Activated CD4-positive, alpha-beta T cell treated with anti-CD3 and anti-CD28 coated beads for 36 hours (primary cell): ENCODE measurements at regions not wholly inside any gene's neighbourhood (a gene's known extent, or its start where the extent isn't known, plus 50 kb on each side); places are given as distances from the start of the nearest gene placed in this dataset.
A peak's percentile ranks its signal among the peaks of the same experiment; 100 is the strongest.

Experiments
- ATAC-seq: fragments of 200-7000 bp; cut with Tn5 transposase; one replicate; pipeline ENCODE4 v1.10.0; 2021; ENCODE audit warnings: mild to moderate bottlenecking, moderate library complexity
- CTCF ChIA-PET: fragments of 350-600 bp; sonication (Branson Sonifier 250); formaldehyde crosslinking; loops from one replicate; lab custom pipeline; 2021; ENCODE audit warnings: antibody characterized with exemption; lab: Charles Lee
- POLR2A ChIA-PET: fragments of 350-600 bp; sonication (Branson Sonifier 250); formaldehyde crosslinking; loops from one replicate; lab custom pipeline; 2021; ENCODE audit warnings: antibody characterized with exemption, inconsistent platforms; lab: Charles Lee
- DNase-seq: peaks from one replicate; pipeline ENCODE4 v3.0.0-alpha.2; 2020
- H3K27ac Mint-ChIP-seq: one replicate; pipeline ENCODE4 v1.8.0; 2021; ENCODE audit warnings: mixed read lengths
- H3K27me3 Mint-ChIP-seq: one replicate; pipeline ENCODE4 v1.8.0; 2021; ENCODE audit warnings: mixed read lengths
- H3K36me3 Mint-ChIP-seq: one replicate; pipeline ENCODE4 v1.8.0; 2021; ENCODE audit warnings: low read depth, mixed read lengths
- H3K4me1 Mint-ChIP-seq: one replicate; pipeline ENCODE4 v1.8.0; 2021; ENCODE audit warnings: mixed read lengths
- H3K4me3 Mint-ChIP-seq: one replicate; pipeline ENCODE4 v1.8.0; 2021; ENCODE audit warnings: mild to moderate bottlenecking, moderate library complexity, mixed read lengths
- H3K9me3 Mint-ChIP-seq: one replicate; pipeline ENCODE4 v1.8.0; 2021; ENCODE audit warnings: low read depth, mixed read lengths
- intact Hi-C, 2 experiments: fragments of 100-400 bp; cut with DNase I in 1 of 2; cut with micrococcal nuclease in 1 of 2; formaldehyde crosslinking; loops; one replicate each; pipeline versions ENCODE4 v1.14.2 to v1.15.1; 2022 to 2024; cut with DNase I, micrococcal nuclease

DNA sequence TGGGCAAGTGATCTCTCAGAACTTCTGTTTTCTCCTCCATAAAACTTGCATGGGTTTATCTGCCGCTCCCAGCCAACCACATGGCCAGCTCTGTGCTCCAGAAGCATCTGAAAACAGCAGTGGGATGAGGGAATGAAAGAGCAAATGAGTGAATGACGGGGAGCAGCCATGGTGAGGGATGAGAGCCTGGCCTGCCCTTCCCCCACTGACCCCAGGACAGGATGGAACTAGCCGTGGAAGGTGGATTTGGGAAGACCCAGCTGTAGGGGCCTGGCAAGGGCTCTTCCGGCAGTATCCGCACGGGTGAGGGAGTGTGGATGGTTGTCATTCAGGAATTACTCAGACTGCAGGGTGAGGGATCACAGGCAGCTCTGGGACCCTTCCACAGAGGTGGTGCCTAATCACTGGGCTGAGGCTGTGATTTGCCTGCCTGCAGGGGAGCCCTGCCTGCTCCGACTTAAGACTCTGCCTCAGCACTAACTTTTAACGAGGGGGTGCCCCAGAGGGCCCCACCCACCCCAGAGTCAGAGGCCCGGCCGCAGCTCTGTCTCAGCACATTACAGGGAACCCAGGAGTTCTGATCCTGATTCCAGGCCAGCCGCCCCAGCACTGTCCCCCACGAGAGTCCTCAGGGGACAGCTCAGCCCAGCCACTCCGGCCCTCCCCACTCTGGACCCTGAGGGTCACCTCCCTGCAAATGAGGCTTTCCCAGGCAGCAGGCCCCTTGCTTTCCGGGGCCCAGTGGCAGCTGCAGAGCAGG, 136.8 kb upstream of the C14orf180 start:
- ChIA-PET CTCF (no interaction called here), POLR2A (no interaction called here)
- no peak for DNase-seq
- Mint-ChIP-seq H3K27me3 (peaks cover 2% of the 10 kb centered on the region), H3K4me3 (no peak overlapping the region), H3K9me3 (no peaks in the 10 kb centered on the region), H3K36me3 (no peaks in the 10 kb centered on the region), H3K27ac (no peak overlapping the region), H3K4me1 (no peaks in the 10 kb centered on the region)
- intact Hi-C loops = no loop called here
- ATAC-seq = no peak

DNA sequence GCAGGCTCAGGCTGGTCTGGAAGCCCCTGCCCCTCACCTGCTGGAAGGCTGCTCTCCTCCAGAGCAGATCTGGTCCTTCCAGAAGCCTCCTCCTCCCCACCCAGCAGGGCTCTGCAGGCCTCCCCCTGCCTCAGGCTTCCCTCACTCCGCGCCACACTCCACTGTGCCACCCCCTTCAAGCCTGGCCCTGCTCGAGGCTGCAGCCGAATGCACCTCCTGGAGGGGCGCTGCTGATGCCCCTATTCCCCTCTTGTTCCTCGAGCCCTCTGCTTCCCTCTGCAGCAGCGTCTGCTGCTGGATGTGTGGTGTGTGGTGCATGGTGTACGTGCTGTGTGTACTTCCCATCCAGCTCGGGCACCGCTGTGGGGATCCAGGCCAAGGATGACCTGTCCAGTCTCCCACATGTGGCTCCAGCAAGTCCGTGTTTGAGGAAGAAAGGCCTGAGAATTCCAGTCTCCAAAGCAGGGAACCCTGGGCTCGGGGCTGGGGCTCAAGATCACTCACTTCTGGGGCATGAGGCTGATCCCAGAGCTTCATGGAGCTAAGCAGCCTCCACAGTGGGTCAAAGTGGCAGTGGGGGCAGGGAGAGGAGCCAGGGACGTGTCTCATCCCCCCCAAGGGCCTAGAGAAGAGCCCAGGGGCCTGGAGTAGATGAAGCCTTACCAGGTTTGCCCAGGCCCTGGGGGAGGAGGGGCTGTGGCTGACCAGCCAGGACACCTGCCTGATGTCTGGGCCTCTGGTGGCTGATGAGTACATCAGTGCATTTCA, 136.0 kb upstream of the C14orf180 start:
- peaks cover 10% of the 10 kb centered on the region for H3K27me3 Mint-ChIP-seq
- DNase-seq (peak; percentile 25), ATAC-seq (peak; percentile 33)
- no peaks in the 10 kb centered on the region for H3K4me1 Mint-ChIP-seq
- no peak overlapping the region for H3K4me3 Mint-ChIP-seq
- intact Hi-C loops = no loop called here
- no peak overlapping the region for H3K27ac Mint-ChIP-seq
- ChIA-PET POLR2A (no interaction called here), CTCF (no interaction called here)
- peaks cover 3% of the 10 kb centered on the region for H3K36me3 Mint-ChIP-seq
- peaks cover 4% of the 10 kb centered on the region for H3K9me3 Mint-ChIP-seq

DNA sequence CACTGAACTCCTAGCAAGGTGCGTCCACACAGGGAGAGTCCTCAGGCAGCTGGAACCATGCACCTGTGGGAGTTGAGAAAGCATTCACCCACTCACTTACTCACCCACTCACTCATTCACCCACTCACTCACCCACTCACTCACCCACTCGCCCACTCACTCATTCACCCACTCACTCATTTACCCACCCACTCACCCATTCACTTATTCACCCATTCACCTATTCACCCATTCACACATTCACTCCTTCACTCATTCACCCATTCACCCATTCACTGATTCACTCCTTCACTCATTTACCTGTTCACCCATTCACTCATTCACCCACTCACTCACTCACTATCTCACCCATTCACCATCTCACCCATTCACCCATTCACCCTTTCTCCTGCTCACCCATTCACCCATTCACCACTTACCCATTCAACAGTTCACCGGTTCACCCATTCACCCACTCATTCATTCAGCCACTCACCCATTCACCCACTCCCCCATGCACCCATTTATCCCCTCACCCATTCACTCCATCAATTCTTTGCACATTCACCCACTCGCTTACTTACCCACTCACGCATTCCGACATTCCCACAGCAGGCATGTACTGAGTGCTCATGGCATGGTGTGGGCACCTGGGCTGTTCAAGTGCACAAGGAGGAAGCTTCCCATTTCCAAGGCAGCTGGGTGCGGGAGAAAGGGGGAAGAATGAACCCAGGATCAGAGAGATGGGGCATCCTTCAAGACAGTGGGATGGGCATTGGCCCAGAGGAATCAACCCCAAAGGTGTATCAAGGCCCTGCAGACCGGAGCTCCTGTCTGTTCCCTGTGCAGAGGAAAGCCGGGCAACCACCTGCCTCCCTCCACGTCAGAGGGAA, 135.2 kb upstream of the C14orf180 start:
- Mint-ChIP-seq H3K27me3 (peaks cover 14% of the 10 kb centered on the region), H3K4me1 (no peaks in the 10 kb centered on the region), H3K27ac (no peak overlapping the region), H3K4me3 (no peak overlapping the region), H3K36me3 (peaks cover 7% of the 10 kb centered on the region), H3K9me3 (peaks cover 9% of the 10 kb centered on the region)
- intact Hi-C loops = no loop called here
- DNase-seq (no peak), ATAC-seq (no peak)
- CTCF ChIA-PET = interaction anchor here (0.6 kb wide), 1 partner anchor 79 kb away, joined by 3 read pairs; no protein-coding TSS in a partner anchor
- POLR2A ChIA-PET = no interaction called here

DNA sequence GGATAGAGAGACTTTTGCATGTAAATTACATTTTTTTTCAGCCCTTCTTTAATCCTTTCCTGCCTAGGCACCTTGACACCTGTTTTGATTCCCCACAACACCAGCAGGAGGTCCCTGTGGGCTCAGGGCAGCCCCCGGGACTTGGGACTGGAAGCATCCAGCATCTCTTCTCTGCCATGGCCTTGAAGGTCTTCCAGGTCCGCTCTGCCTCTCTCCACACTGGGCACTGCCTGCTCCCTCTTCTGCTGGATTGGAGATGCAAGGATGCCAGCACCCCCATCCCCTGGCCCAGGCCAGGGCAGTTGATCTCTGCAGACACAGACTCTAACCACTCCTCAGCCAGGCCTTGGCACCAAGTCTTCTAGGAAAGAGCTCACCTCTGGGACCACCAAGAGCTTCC, 134.5 kb upstream of the C14orf180 start:
- Mint-ChIP-seq H3K27me3 (peaks cover 14% of the 10 kb centered on the region), H3K36me3 (peaks cover 7% of the 10 kb centered on the region), H3K27ac (no peak overlapping the region), H3K4me1 (no peaks in the 10 kb centered on the region), H3K9me3 (peaks cover 9% of the 10 kb centered on the region), H3K4me3 (no peak overlapping the region)
- ChIA-PET CTCF (interaction anchor here (0.6 to 1.3 kb wide), 2 partner anchors 79 to 367 kb away, joined by 3 to 7 read pairs; no protein-coding TSS in a partner anchor), POLR2A (no interaction called here)
- no peak for ATAC-seq
- DNase-seq = no peak
- intact Hi-C loops = no loop called here

DNA sequence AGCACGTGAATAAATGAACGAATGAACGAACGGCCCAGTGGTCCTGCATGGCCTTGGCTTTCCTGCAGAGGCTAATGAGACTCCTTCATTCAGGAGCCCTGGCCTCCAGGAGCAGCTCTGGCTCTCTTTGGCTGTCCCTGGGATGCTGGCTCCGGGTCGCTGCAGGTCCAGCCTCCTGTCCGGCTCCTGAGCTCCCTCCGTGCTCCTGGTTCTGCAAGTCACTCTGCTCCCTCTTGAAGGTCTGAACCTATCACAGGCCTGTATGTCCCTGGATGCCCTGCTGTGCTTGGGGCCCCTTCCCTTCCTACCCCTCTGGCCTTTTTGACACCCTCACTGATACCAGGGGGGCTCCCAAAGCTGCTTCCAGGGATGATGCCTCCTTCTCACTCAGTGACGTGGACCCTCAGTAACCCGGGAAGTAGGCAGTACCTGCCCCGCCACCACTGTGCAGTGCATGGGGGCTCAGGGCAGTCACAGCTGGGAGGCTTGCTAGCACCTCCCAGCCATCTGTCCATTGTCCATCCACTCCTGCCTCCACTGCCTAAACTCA, 133.7 kb upstream of the C14orf180 start:
- intact Hi-C loops = no loop called here
- ChIA-PET CTCF (interaction anchor here (1.3 kb wide), 1 partner anchor 368 kb away, joined by 7 read pairs; no protein-coding TSS in a partner anchor), POLR2A (no interaction called here)
- Mint-ChIP-seq H3K4me1 (no peaks in the 10 kb centered on the region), H3K4me3 (no peak overlapping the region), H3K36me3 (peaks cover 7% of the 10 kb centered on the region), H3K9me3 (peaks cover 9% of the 10 kb centered on the region), H3K27ac (no peak overlapping the region), H3K27me3 (peaks cover 14% of the 10 kb centered on the region)
- DNase-seq (no peak), ATAC-seq (no peak)

DNA sequence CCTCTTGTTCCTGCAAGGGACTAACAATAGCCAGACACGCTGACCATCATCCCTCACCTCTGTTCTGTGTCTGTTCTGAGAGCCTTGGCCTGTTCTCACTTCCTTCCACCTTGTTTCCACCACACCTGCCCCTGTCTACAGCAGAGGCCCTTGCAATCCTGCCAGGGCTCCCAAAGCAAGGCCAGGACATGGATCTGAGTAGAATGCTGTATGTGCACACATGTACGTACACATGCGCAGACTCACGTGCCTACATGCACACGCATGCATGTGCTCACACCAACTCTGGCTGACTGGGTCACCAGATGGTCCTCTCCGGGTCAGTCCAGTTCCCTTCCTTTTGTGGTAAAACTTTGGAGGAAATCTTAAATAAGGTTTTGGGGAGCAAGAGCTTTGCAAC, 133.0 kb upstream of the C14orf180 start:
- H3K9me3 Mint-ChIP-seq = peaks cover 9% of the 10 kb centered on the region
- intact Hi-C loops = no loop called here

DNA sequence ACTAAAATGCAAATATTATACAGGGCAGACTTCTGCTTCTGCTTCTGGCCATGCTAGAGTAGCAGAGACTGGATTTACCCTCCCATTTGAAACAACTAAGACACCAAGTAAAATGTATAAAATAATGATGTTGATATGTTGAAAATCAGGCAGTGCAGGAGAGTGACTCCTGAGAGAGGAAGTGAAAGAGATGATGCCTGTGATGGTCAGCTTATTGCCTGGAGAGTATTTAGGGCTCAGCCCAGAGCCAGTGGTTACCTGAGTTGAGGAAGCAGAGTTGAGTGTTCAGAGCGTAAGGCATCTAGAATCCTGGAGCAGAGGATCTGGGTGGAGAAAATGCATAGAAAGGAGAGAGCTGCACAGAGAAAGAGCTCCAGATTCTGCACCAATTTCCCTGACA, 131.8 kb upstream of the C14orf180 start:
- ChIA-PET CTCF (no interaction called here), POLR2A (no interaction called here)
- no peak for ATAC-seq
- DNase-seq = no peak
- intact Hi-C loops = no loop called here
- no peak overlapping the region for H3K4me3 Mint-ChIP-seq
- peaks cover 7% of the 10 kb centered on the region for H3K36me3 Mint-ChIP-seq
- no peaks in the 10 kb centered on the region for H3K4me1 Mint-ChIP-seq
- H3K27me3 Mint-ChIP-seq = peaks cover 18% of the 10 kb centered on the region
- H3K27ac Mint-ChIP-seq = no peak overlapping the region
- peaks cover 9% of the 10 kb centered on the region for H3K9me3 Mint-ChIP-seq

More for the DNA sequence above, 133.0 kb upstream of the C14orf180 start:
- Mint-ChIP-seq H3K4me3 (no peak overlapping the region), H3K27me3 (peaks cover 14% of the 10 kb centered on the region), H3K4me1 (no peaks in the 10 kb centered on the region), H3K36me3 (peaks cover 7% of the 10 kb centered on the region), H3K27ac (no peak overlapping the region)
- CTCF ChIA-PET = no interaction called here
- no peak for DNase-seq
- no peak for ATAC-seq
- POLR2A ChIA-PET = no interaction called here

DNA sequence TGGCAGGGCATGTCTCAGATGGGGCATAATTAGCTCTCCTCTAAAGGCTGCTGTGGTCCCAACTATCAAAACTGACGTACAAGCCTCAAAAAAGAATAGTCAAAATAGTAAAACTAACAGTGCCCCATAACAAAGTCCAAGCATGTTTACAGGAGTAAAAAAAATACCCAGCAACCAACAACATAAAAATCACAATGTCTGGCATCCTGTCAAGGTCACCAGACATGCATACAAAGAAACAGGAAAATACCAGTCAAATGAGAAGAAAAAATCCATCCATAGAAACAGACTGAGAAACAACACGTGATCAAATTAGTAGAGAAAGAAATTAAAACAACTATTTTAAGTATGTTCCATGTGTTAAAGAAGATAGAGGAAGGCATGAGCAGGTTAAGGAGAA, 131.2 kb upstream of the C14orf180 start:
- Mint-ChIP-seq H3K27ac (no peak overlapping the region), H3K4me3 (no peak overlapping the region), H3K36me3 (peaks cover 7% of the 10 kb centered on the region), H3K27me3 (peaks cover 20% of the 10 kb centered on the region), H3K9me3 (peaks cover 9% of the 10 kb centered on the region), H3K4me1 (no peaks in the 10 kb centered on the region)
- no peak for DNase-seq
- no peak for ATAC-seq
- POLR2A ChIA-PET = no interaction called here
- intact Hi-C loops = no loop called here
- CTCF ChIA-PET = no interaction called here

DNA sequence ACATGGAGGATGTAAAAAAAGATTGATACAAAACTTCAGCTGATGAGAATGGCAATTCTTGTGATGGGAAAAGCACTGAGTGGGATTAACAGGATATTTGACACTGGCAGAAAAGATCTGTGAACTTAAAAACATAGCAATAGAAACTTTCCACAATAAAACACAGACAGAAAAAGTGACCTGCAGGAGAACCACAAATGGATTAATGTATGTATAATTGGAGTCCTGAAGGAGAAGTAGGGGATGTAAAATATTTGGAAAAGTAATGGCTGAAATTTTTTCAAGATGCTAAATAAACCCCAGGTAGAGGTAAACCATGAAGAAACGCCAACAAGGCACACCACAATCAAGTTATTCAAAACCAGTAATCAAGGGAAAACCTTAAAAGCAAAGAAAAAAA, 130.8 kb upstream of the C14orf180 start:
- POLR2A ChIA-PET = no interaction called here
- H3K27me3 Mint-ChIP-seq = peaks cover 20% of the 10 kb centered on the region
- peaks cover 7% of the 10 kb centered on the region for H3K36me3 Mint-ChIP-seq
- ATAC-seq (no peak), DNase-seq (no peak)
- H3K4me3 Mint-ChIP-seq = no peak overlapping the region
- intact Hi-C loops = no loop called here
- peaks cover 9% of the 10 kb centered on the region for H3K9me3 Mint-ChIP-seq
- CTCF ChIA-PET = no interaction called here
- no peak overlapping the region for H3K27ac Mint-ChIP-seq
- no peaks in the 10 kb centered on the region for H3K4me1 Mint-ChIP-seq

DNA sequence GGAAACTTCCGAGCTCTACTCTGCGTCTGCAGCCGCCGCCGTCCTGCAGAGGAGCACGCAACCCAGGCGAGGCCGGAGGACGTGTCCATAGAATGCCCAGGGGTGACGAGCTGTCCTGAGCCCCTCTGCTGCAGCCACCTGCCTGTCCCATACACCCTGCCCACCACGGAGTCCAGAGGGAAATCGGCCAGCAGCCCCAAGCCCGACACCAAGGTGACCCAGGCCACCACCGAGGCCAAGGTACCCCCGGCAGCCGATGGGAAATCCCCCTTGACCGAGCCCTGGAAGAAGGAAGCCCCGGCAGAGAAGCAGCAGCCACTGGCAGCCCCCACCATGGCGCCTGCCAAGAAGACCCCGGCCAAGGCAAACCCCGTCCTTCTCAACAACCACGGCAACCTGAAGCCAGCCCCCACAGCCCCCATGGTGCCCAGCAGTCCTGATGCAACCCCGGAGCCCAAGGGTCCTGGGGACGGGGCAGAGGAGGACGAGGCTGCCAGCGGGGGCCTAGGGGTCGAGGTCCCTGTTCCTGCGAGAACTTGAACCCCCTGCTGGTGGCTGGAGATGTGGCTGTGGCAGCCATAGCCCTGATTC, 128.7 kb upstream of the C14orf180 start:
- ATAC-seq (no peak), DNase-seq (no peak)
- POLR2A ChIA-PET = no interaction called here
- no peak overlapping the region for H3K4me3 Mint-ChIP-seq
- no peaks in the 10 kb centered on the region for H3K4me1 Mint-ChIP-seq
- H3K9me3 Mint-ChIP-seq = peaks cover 9% of the 10 kb centered on the region
- peaks cover 7% of the 10 kb centered on the region for H3K36me3 Mint-ChIP-seq
- intact Hi-C loops = no loop called here
- no peak overlapping the region for H3K27ac Mint-ChIP-seq
- H3K27me3 Mint-ChIP-seq = peaks cover 25% of the 10 kb centered on the region
- CTCF ChIA-PET = no interaction called here

DNA sequence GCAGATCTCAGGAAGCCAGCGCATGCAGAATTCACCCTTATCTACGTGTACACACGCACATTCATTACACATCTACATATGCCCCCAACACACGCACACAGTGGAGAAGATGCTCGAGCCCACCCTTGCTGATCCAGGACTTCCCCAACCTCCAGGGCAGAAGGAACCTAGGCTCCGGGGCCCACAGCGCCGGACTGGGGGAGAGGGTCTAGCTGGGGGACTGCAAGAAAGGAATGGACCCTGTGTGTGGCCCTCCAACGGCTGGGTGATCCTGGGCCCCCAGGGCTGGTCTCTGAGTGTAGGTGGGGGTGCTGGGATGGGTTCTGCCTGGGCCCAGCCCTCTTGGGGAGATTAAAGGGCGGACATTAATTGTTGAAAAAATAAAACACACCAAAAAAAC, 128.1 kb upstream of the C14orf180 start:
- POLR2A ChIA-PET = no interaction called here
- CTCF ChIA-PET = interaction anchor here (0.8 kb wide), 1 partner anchor 157 kb away, joined by 3 read pairs; no protein-coding TSS in a partner anchor
- intact Hi-C loops = no loop called here
- Mint-ChIP-seq H3K36me3 (peaks cover 7% of the 10 kb centered on the region), H3K27me3 (peaks cover 26% of the 10 kb centered on the region), H3K4me1 (no peaks in the 10 kb centered on the region), H3K9me3 (peaks cover 9% of the 10 kb centered on the region), H3K4me3 (no peak overlapping the region), H3K27ac (no peak overlapping the region)
- no peak for ATAC-seq
- no peak for DNase-seq
